B cell (primary cell): ENCODE measurements at regions not wholly inside any gene's neighbourhood (a gene's known extent, or its start where the extent isn't known, plus 50 kb on each side); places are given as distances from the start of the nearest gene placed in this dataset.

ENCODE experiments used
- ATAC-seq: fragments of 200-7000 bp; cut with Tn5 transposase; one replicate; pipeline ENCODE4 v1.10.0; 2021; ENCODE audit warnings: low read depth, mild to moderate bottlenecking, moderate number of reproducible peaks, moderate library complexity
- CTCF ChIA-PET: fragments of 350-600 bp; sonication (Branson Sonifier 250); formaldehyde crosslinking; loops from one replicate; lab custom pipeline; 2021; ENCODE audit warnings: antibody characterized with exemption, inconsistent platforms; lab: Charles Lee
- POLR2A ChIA-PET: fragments of 350-600 bp; sonication (Branson Sonifier 250); formaldehyde crosslinking; loops from one replicate; lab custom pipeline; 2021; ENCODE audit warnings: antibody characterized with exemption; lab: Charles Lee
- DNase-seq: peaks from one replicate; pipeline ENCODE4 v3.0.0; 2013
- H2AFZ ChIP-seq: 2 replicates; pipeline ENCODE4 v1.6.1; 2012; ENCODE audit warnings: mild to moderate bottlenecking, low read depth, low read length; ENCODE audit not compliant: insufficient read depth, poor library complexity, severe bottlenecking
- H3K27ac ChIP-seq, 2 donors: 1 replicate in 1 of 2; 2 replicates in 1 of 2; pipeline ENCODE4 v1.5.1; 2012 to 2013; ENCODE audit warnings: low read length in 2 of 2, mild to moderate bottlenecking in 2 of 2, moderate library complexity in 1 of 2
- H3K27me3 ChIP-seq, 4 experiments: fragments of 200-600 bp in 1 of 4; sonication (generic) in 1 of 4; replicated peaks in 1 of 4; 1 replicate in 2 of 4; 2 replicates in 2 of 4; pipeline versions ENCODE4 v1.6.1 to v1.7.0; 2013 to 2016; ENCODE audit warnings: low read length in 3 of 4, mild to moderate bottlenecking in 2 of 4, mixed read lengths in 1 of 4, moderate library complexity in 1 of 4; ENCODE audit not compliant: insufficient read depth in 4 of 4, control insufficient read depth in 3 of 4; ENCODE audit errors: control extremely low read depth in 1 of 4
- H3K36me3 ChIP-seq, 2 experiments: replicated peaks in 1 of 2; 1 replicate in 1 of 2; 2 replicates in 1 of 2; pipeline versions ENCODE4 v1.6.1 to v1.7.1; 2013; ENCODE audit warnings: low read length in 1 of 2; ENCODE audit not compliant: insufficient read depth in 2 of 2, control insufficient read depth in 1 of 2; ENCODE audit errors: control extremely low read depth in 1 of 2, extremely low read depth in 1 of 2
- H3K4me1 ChIP-seq, 2 donors: fragments of 200-600 bp in 1 of 2; sonication (generic) in 1 of 2; 1 replicate in 1 of 2; 2 replicates in 1 of 2; pipeline versions ENCODE4 v1.5.1 to v1.6.1; 2013 to 2017; ENCODE audit warnings: low read length in 2 of 2; ENCODE audit not compliant: control insufficient read depth in 2 of 2, insufficient read depth in 2 of 2
- H3K4me2 ChIP-seq: replicated peaks from 2 replicates; pipeline ENCODE3; 2012; ENCODE audit warnings: mild to moderate bottlenecking, low read depth, low read length; ENCODE audit not compliant: poor library complexity, severe bottlenecking
- H3K4me3 ChIP-seq, 5 experiments: fragments of 200-600 bp in 1 of 5; sonication (generic) in 1 of 5; 1 replicate in 3 of 5; 2 replicates in 2 of 5; pipeline versions ENCODE4 v1.5.1 to v1.7.0; 2011 to 2016; ENCODE audit warnings: low read length in 4 of 5, mild to moderate bottlenecking in 4 of 5, low read depth in 2 of 5, control low read depth in 1 of 5, moderate library complexity in 1 of 5; ENCODE audit not compliant: insufficient read depth in 1 of 5; ENCODE audit errors: control extremely low read depth in 1 of 5, extremely low read depth in 1 of 5
- H3K79me2 ChIP-seq: fragments of 200-600 bp; sonication (generic); one replicate; pipeline ENCODE4 v1.6.0; 2016; ENCODE audit warnings: low read length; ENCODE audit not compliant: control insufficient read depth, insufficient read depth
- H3K9ac ChIP-seq: fragments of 200-600 bp; sonication (generic); 2 replicates; pipeline ENCODE4 v1.6.1; 2017; ENCODE audit warnings: mild to moderate bottlenecking, low read length, moderate library complexity
- H3K9me3 ChIP-seq, 3 donors: one replicate each; pipeline versions ENCODE4 v1.6.1 to v1.7.1; 2013; ENCODE audit warnings: low read length in 2 of 3; ENCODE audit not compliant: control insufficient read depth in 2 of 3, insufficient read depth in 1 of 3; ENCODE audit errors: control extremely low read depth in 1 of 3
- H4K20me1 ChIP-seq: 2 replicates; pipeline ENCODE4 v1.6.0; 2012; ENCODE audit warnings: mild to moderate bottlenecking, low read length; ENCODE audit not compliant: insufficient read depth, control insufficient read depth, poor library complexity, severe bottlenecking
- H3K27ac Mint-ChIP-seq: one replicate; pipeline ENCODE4 v1.8.0; 2021; ENCODE audit warnings: mixed read lengths
- H3K27me3 Mint-ChIP-seq: one replicate; pipeline ENCODE4 v1.8.0; 2021; ENCODE audit warnings: mixed read lengths
- H3K4me1 Mint-ChIP-seq: one replicate; pipeline ENCODE4 v1.8.0; 2021; ENCODE audit warnings: mixed read lengths
- H3K4me3 Mint-ChIP-seq: one replicate; pipeline ENCODE4 v1.8.0; 2021; ENCODE audit warnings: mixed read lengths
- H3K9me3 Mint-ChIP-seq: one replicate; pipeline ENCODE4 v1.8.0; 2022; ENCODE audit warnings: mixed read lengths; ENCODE audit not compliant: insufficient read depth
- CTCF ChIP-seq: fragments of 200-600 bp; IDR thresholded peaks from one replicate; pipeline ENCODE4 v1.8.0; 2022; ENCODE audit warnings: antibody characterized with exemption, mild to moderate bottlenecking
- EZH2 ChIP-seq: IDR thresholded peaks from 2 replicates; pipeline ENCODE4 v1.6.1; 2012; ENCODE audit warnings: borderline replicate concordance, low read depth, mild to moderate bottlenecking, moderate library complexity, low read length; ENCODE audit not compliant: insufficient read depth, poor library complexity, severe bottlenecking
- WGBS: methylation state at CpG from one replicate; pipeline ENCODE4 v1.1.5; 2013; ENCODE audit warnings: missing lambda C conversion rate; ENCODE audit not compliant: insufficient coverage; 5-methylcytosine and 5-hydroxymethylcytosine counted together
- intact Hi-C: fragments of 100-400 bp; cut with micrococcal nuclease; formaldehyde crosslinking; loops from one replicate; pipeline ENCODE4 v1.10.0; 2022

GRCh38 chr2:220936641-220937197 is 635.4 kb downstream of the EPHA4 start:
- Histone ChIP-seq H3K9me3 (no peaks in the 10 kb centered on the region), H3K4me2 (no peak overlapping the region), H4K20me1 (no peaks in the 10 kb centered on the region), H3K36me3 (no peaks in the 10 kb centered on the region), H2AFZ (no peak overlapping the region), H3K27me3 (peaks cover 0 to 3% (median 0%) of the 10 kb centered on the region in 4 experiments), H3K27ac (no peak overlapping the region), H3K9ac (no peak overlapping the region), H3K4me3 (no peak overlapping the region), H3K4me1 (no peaks in the 10 kb centered on the region), H3K79me2 (no peaks in the 10 kb centered on the region)
- no peak for DNase-seq
- 80% methylated on average over 4 of the region's 4 CpGs for WGBS
- ChIA-PET POLR2A (no interaction called here), CTCF (no interaction called here)
- no peak overlapping the region for H3K4me3 Mint-ChIP-seq
- no peaks in the 10 kb centered on the region for H3K27me3 Mint-ChIP-seq
- no peaks in the 10 kb centered on the region for H3K4me1 Mint-ChIP-seq
- intact Hi-C loops, result no loop called here
- no peak overlapping the region for H3K27ac Mint-ChIP-seq
- TF ChIP-seq EZH2 (no peak), CTCF (no peak)
- ATAC-seq, result no peak
- no peaks in the 10 kb centered on the region for H3K9me3 Mint-ChIP-seq

GRCh38 chr2:220937245-220937644 is 634.9 kb downstream of the EPHA4 start:
- H3K4me2 ChIP-seq, result no peak overlapping the region
- intact Hi-C loops, result no loop called here
- H3K4me3 ChIP-seq, result no peak overlapping the region
- H3K4me3 Mint-ChIP-seq, result no peak overlapping the region
- no peaks in the 10 kb centered on the region for H4K20me1 ChIP-seq
- ChIA-PET CTCF (no interaction called here), POLR2A (no interaction called here)
- no peaks in the 10 kb centered on the region for H3K79me2 ChIP-seq
- H3K36me3 ChIP-seq, result no peaks in the 10 kb centered on the region
- H3K9me3 Mint-ChIP-seq, result no peaks in the 10 kb centered on the region
- no peak overlapping the region for H2AFZ ChIP-seq
- no peaks in the 10 kb centered on the region for H3K9me3 ChIP-seq
- no peaks in the 10 kb centered on the region for H3K27me3 Mint-ChIP-seq
- H3K27ac ChIP-seq, result no peak overlapping the region
- no peak for DNase-seq
- TF ChIP-seq EZH2 (no peak), CTCF (no peak)
- ATAC-seq, result no peak
- no peaks in the 10 kb centered on the region for H3K4me1 Mint-ChIP-seq
- no peaks in the 10 kb centered on the region for H3K4me1 ChIP-seq
- H3K27me3 ChIP-seq, result peaks cover 0 to 3% (median 0%) of the 10 kb centered on the region in 4 experiments
- H3K27ac Mint-ChIP-seq, result no peak overlapping the region
- H3K9ac ChIP-seq, result no peak overlapping the region
- WGBS, result no CpG with 5 or more reads among the region's 1 CpG
